DMS79 (cell line): ENCODE measurements at regions not wholly inside any gene's neighbourhood (a gene's known extent, or its start where the extent isn't known, plus 50 kb on each side); places are given as distances from the start of the nearest gene placed in this dataset.

Experiments
- DNase-seq: peaks from one replicate; lab custom pipeline; 2025; lab: John Stamatoyannopoulos, UW

GRCh38 chr15:70264014-70264582, 166.4 kb upstream of the TLE3 start:
- DNase-seq, result peak; percentile 19

DNA sequence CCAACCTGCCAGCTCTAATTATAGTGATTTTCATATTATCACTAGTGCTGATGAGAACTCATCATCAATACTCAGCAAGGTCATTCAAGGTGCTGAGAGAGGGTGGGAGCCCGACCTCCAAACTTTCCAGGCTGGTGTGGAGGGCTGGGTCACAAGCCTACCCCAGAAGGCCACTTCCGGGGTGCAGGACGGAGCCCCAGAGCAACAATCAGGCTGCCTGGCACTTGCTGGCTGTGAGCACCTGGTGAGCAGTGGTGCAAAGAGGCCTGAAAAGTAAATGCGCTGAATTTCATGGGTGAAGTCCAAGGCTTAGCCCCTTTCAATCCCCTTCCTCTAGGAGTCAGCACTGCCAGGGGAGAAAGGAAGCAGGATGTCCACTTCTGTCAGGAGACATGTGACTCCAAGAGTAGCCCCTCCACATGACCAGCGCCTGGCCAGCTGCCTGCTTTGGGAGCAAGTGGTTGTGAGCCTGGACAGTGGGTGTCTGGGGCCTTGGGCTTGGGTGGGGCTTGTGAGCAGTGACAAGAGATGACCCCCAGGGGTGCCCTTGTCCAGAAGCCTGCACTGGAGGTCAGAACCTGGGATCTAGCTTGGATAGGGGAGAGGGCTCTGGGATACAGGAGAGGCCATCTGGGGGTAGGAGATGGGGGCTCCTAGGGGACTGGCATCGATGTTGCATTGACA, 165.0 kb upstream of the TLE3 start:
- DNase-seq, result no peak

DNA sequence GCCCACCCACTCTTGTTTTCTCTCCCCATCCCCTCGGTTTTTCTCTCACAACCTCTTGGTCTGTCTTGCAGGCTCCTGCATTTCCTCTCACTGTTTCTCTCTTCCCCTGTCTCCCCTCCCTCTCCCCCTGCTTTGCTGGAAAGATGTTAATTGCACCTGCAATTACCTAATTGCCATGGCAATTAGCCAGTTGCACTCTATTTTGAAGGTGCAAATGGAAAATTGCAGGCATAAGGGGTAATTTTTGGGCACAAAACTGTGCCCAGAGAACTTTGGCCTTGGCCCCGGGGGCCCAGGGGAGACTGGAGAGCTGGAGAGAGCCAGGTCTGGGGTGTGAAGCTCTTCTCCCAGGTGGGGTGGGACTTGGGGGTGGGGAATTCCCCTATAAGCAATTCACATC, 164.5 kb upstream of the TLE3 start:
- DNase-seq, result no peak

DNA sequence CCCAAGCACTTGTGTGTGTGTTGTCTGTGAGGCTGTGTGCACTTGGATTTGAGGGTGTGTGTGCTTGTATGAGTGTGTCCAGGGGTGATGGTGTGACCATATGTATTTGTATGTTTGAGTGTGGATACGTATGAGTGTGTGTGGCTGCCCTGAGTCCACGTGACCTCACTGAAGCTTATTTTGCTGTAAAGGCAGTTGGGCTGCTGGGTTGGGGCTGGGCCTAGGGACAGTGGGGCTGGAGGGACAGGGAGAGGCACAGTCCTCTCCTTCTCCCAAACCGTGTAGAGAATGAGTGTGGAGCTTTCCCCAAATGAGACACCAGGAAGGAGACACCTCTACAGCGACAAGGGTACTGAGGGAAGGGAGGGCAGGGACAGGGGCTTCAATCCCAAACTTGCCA, 163.4 kb upstream of the TLE3 start:
- no peak for DNase-seq

DNA sequence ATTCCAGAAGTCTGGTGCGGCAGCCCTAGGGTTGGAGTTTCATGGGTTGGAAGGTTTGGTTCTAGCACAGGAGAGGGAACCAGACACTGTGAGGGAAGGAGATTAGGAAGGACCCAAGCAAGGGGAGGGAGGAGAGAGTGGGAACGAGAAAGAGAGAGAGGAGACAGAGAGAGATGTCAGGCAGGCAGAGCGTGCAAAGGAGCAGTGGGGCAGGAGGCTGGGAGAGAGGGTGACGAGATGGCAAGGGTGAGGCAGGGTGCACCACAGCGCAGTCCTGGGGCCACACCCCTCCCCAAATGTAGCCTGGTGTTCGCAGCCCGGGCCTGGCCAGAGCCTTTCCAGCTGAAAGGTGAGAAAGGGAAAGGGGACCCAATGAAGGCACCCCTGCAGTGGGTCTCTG, 162.9 kb upstream of the TLE3 start:
- no peak for DNase-seq

DNA sequence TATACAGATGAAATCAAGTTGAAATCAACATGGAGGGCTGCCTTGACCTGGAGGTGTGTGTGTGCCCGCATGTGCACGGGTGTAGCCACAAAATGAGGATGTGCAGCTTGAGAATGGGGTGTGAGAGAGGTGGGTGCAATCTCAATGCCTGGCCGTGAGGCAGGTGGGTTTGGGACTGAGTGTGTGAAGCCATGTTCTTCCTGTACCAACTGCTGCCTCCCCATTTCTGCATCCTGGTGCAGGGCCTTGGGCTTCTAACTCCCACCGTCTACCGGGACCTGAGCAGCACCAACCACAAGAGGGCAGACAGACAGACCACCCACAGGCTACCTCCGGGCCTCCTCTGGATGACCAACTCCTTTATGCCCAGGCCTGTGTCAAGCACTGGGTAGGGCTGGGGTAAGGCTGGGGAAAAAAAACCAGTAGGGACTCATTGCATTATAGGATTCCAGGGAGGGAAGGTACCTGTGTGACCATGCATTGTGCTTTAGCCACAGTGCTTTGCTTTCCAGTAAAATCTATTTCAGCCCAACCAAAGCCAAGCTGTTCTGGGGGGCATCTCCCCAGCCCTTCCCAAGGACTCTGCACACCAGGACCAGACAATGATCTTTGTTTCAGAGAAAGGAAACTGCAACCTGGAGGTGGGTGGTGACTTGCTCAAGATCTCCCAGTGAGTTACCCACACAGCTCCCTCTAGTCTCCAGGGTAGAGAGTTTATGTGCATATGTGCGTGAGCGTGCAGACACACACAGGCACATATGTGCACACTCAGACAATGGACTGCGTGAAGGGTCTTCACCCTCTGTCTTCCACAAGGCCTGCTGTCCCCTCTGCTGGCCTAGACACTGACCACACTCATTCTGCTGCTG, 162.2 kb upstream of the TLE3 start:
- DNase-seq, result no peak

DNA sequence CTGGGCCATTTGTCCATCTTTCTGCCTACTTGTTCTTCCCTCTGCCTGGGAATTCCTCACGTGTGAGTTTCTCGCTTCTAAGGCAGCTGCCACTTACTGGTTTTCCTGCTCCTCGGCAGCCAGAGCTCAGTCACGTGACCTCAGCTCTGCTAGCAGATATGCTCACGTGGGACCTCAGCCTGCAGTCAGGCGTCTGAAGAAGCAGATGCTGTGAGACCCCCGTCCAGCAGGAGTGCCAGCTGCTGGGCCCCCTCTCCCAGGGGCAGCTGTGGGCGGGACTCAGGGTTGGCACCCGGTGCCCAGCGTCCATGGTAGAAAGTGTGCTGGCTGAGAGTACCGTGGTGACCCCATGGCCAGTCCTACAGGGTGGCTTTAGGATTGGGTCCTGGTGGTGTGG, 161.3 kb upstream of the TLE3 start:
- DNase-seq, result no peak

DNA sequence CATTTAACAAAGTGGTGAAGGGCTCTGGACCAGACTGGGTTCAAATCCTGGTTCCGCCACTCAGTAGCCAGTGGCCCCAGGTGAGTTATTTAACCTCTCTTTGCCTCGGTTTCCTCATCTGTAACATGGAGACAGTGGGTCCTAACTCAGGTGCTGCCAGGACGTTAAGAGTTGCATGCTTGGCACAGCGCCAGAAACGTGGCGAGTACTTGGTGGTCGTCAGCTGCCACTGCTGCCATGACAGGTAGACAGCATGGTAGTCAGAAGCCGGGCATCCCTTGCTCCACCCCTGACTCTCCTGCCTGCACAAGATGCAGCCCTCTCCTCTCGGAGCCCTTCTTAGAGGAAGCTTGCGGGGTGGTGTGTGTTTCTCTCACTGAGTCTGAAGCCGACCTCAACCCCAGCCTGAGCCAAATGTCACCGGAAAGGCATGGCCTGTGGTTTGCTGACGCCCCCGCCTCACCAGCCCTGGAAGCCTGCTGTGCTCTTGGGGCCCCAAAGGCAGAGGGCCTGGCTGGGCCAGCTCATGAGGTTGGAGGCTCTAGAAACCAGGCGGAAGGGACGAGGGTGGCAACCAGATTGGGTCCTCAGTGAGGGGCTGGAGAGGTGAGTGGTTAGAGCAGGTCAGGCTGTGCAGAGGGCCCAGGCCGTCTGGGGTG, 160.8 kb upstream of the TLE3 start:
- no peak for DNase-seq

GRCh38 chr15:70257573-70258248, 160.0 kb upstream of the TLE3 start:
- DNase-seq, result no peak

DNA sequence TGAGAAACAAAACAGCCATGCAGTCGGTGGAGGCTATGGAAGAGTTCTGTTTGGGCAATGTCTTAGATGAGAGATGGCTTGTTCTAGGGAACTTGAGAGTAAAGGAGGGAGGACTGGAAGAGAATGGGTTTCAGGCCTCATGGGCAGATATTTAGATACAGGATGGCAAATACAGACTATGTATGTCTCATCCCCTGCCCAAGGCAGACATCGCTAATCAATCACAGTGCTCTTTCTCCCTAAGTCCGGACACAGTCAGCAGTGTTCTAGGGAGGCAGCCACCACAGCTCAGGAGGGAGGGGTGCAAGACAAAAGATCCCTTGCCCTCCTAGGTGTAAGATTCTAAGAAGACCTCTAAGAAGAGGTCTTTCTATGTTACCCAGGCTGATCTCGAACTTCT, 159.3 kb upstream of the TLE3 start:
- no peak for DNase-seq

DNA sequence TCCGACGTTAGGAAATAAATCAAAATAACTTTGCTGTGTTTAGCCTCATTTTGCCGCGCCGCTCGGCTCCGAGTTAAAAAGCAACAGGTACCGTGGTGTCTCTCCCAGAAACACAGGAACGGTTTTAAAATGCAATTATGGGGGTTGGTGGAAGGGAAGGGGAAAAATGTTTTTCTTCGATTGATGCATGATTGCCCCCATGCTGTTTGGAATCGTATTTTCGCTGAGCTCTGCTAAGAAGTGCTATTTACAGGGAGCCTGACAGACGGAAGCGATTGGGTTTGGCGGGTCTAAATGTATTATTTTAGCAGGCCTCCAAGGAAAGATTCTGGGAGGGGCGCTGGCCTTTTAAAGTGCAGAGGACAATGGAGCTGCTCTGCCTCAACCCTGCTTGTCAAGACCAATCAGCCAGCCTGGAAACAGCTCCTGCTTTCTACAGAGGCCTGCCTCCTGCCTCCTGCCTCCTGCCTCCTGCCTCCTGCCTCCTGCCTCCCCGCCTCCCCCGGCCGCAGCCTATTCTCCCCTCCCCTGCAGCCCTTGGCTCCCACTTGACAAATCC, 156.7 kb upstream of the TLE3 start:
- DNase-seq, result no peak

GRCh38 chr15:70253461-70254156, 155.9 kb upstream of the TLE3 start:
- DNase-seq, result no peak

- no peak for DNase-seq
Observed at GRCh38 chr15:70252951-70253320, 155.2 kb upstream of the TLE3 start.

GRCh38 chr15:70252056-70252950, 154.6 kb upstream of the TLE3 start:
- DNase-seq, result peak; percentile 46

DNA sequence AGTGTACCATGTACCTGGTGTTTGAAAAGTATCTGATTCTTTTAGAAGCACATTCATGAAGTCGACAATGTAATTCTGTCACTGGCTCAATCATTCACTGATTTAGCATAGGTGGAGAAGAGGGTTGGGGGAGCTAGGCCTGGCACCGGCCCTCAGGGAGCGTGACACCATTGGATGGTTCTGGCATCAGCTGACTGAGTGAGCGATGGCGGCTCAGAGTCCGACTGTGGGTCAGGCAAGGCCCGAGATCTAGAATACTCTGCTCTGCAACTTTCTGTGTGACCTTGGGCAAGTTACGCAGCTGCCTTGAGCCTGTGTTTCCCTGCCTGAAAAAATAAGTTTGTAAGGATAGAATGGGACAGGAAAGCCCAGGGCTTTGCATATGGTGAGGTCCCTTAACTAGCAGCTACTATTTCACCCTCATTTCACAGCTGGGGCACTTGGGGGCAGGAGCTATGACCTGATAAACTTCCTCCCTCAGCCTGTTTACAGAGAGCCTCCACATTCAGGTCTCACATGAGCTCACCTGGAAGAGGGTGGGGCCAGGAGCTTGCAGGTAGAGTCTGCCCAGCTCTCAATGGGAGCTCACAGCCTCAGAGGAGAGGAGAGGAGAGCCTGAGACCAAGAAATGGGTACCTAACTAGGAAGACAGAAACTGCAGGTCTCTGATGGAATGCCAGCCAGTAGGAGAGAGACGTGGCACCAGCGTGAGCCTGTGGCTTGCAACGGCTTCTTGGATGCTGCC, 153.7 kb upstream of the TLE3 start:
- no peak for DNase-seq

- DNase-seq, result no peak
Observed at GRCh38 chr15:70250208-70251201, 152.8 kb upstream of the TLE3 start.

- DNase-seq, result no peak
Observed at GRCh38 chr15:70249616-70250015, 151.9 kb upstream of the TLE3 start.
